GF-D8 (cell line): ENCODE measurements at regions not wholly inside any gene's neighbourhood (a gene's known extent, or its start where the extent isn't known, plus 50 kb on each side); places are given as distances from the start of the nearest gene placed in this dataset.
"Not testable (repeated sequence)": the region's sequence is repeated elsewhere in the genome, so short reads cannot be mapped to it uniquely, and the experiment has no call there.

ENCODE experiments used
- DNase-seq: peaks from one replicate; lab custom pipeline; 2025; lab: John Stamatoyannopoulos, UW

GRCh38 chr10:36765782-36766414, 359.5 kb upstream of the ANKRD30A start:
- DNase-seq = no peak

- no peak for DNase-seq
Observed at GRCh38 chr10:36764823-36765222, 360.6 kb upstream of the ANKRD30A start.

- DNase-seq = no peak
Observed at GRCh38 chr10:36761121-36761520, 364.3 kb upstream of the ANKRD30A start.

- no peak for DNase-seq
Observed at GRCh38 chr10:36759141-36759805, 366.1 kb upstream of the ANKRD30A start.

- DNase-seq = no peak
Observed at GRCh38 chr10:36748128-36748871, 377.1 kb upstream of the ANKRD30A start.

GRCh38 chr10:36739884-36740445, 385.4 kb upstream of the ANKRD30A start:
- no peak for DNase-seq

GRCh38 chr10:36738738-36739431, 386.5 kb upstream of the ANKRD30A start:
- no peak for DNase-seq

- DNase-seq = no peak
Observed at GRCh38 chr10:36736311-36736710, 389.1 kb upstream of the ANKRD30A start.

- not testable (repeated sequence) for DNase-seq
Observed at GRCh38 chr10:36734590-36734989, 390.8 kb upstream of the ANKRD30A start.

- DNase-seq = no peak
Observed at GRCh38 chr10:36730316-36730715, 395.1 kb upstream of the ANKRD30A start.

- DNase-seq = no peak
Observed at GRCh38 chr10:36728626-36729025, 396.8 kb upstream of the ANKRD30A start.

GRCh38 chr10:36725581-36726520, 399.5 kb upstream of the ANKRD30A start:
- no peak for DNase-seq

- no peak for DNase-seq
Observed at GRCh38 chr10:36722777-36723176, 402.6 kb upstream of the ANKRD30A start.

- DNase-seq = no peak
Observed at GRCh38 chr10:36721871-36722270, 403.5 kb upstream of the ANKRD30A start.

GRCh38 chr10:36720895-36721294, 404.5 kb upstream of the ANKRD30A start:
- DNase-seq = no peak

GRCh38 chr10:36717118-36717517, 408.3 kb upstream of the ANKRD30A start:
- no peak for DNase-seq

GRCh38 chr10:36716291-36716690, 409.1 kb upstream of the ANKRD30A start:
- DNase-seq = no peak

- no peak for DNase-seq
Observed at GRCh38 chr10:36712695-36713094, 412.7 kb upstream of the ANKRD30A start.

GRCh38 chr10:36711361-36711760, 414.0 kb upstream of the ANKRD30A start:
- no peak for DNase-seq

- DNase-seq = no peak
Observed at GRCh38 chr10:36704124-36704523, 421.3 kb upstream of the ANKRD30A start.

GRCh38 chr10:36703179-36703578, 422.2 kb upstream of the ANKRD30A start:
- no peak for DNase-seq
